KBM-7 (cell line): ENCODE measurements at regions not wholly inside any gene's neighbourhood (a gene's known extent, or its start where the extent isn't known, plus 50 kb on each side); places are given as distances from the start of the nearest gene placed in this dataset.

ENCODE experiments used
- DNase-seq: peaks from one replicate; pipeline ENCODE4 v3.0.0-alpha.2; 2015
- in situ Hi-C: fragments of 300-500 bp; cut with MboI; formaldehyde crosslinking; loops from 2 replicates; pipeline ENCODE4 v1.14.3; 2020; ENCODE audit warnings: low sequenced_read_pairs, low pct_unique_long_range_greater_than_20kb, mixed read lengths

DNA sequence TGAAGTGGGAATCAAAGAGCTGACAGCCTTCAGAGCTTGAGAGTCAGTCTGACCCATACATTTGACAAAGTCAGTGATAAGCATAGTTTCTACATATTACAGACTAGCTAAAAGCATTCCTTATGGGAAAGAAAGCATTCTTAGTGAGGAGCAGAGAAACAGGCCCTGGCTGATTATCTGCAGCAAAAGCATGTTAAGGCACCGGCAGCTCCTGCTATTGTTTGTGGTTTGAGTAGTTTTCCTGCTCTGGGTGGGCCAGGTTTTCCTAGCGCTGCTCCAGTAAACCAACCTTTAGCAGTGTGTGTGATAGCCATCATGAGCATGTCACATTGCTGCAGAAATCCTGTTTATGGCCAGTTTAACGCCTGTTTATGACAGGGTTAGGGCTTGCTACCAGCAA, 51.6 kb upstream of the WDR1 start:
- no peak for DNase-seq
- in situ Hi-C loops = loop anchor here (10.0 to 25.0 kb wide), 2 partner anchors 237 to 369 kb away; no protein-coding TSS in a partner anchor

DNA sequence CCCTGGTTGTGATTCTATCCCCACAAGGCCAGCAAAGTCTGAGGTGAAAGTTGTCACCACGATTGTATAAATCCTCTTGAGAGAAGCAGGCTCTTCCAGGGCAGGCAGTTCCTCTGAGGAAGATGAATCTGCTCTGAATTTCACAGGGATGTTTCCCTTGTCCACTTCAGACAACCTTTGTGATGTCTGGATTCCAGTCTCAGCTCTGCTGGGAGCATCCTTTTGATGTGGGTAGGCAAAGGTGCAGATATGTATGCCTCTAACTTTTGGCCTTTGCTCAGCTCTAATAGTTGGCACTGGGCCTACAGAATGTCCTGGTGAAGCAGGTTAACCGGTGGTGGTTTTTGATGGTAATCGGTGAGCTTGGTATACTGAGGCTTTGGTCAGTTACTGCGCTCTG, 50.6 kb upstream of the WDR1 start:
- DNase-seq = no peak
- in situ Hi-C loops = loop anchor here (10.0 to 25.0 kb wide), 2 partner anchors 238 to 370 kb away; no protein-coding TSS in a partner anchor
